NCI-H446 treated with DMSO at 0.1 percent for 48 hours (cell line): ENCODE measurements at regions not wholly inside any gene's neighbourhood (a gene's known extent, or its start where the extent isn't known, plus 50 kb on each side); places are given as distances from the start of the nearest gene placed in this dataset.

Source experiments
- DNase-seq: peaks from one replicate; lab custom pipeline; 2025; lab: John Stamatoyannopoulos, UW

DNA sequence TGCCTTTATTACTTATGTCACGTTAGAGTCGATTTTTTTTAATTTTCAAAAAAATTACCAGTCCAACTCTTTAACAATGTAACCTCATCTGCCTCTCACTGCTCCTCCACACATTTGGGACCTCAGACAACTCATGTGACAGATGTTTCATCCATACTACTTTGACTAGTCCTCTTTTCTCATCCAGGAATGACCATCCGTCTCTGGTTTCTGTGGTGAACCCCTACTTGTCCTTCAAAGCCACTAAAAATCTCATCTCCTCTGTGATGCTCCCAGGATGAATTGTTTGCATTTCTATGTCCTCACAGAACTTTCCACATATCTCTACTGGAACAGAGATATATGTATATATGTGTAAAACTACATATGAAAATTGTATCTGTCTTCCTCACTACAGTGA, 149.8 kb upstream of the ZNF462 start:
- DNase-seq = no peak

DNA sequence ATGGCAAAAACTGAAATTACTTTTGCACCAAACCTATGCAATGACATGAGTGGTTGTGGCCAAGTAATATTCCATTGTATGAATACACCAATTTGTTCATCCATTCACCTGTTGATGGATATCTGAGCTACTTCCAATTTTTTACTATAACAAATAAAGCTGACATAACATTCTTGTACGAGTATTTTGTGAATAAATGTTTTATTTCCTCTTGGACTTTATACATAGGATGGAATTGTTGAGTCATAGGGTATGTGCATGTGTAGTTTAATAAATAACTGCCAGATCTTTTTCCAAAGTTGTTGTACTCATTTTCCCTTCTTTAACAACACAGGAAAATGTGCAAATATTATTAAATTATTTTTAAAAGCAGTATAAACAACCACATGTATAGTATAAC, 146.1 kb upstream of the ZNF462 start:
- DNase-seq = no peak

DNA sequence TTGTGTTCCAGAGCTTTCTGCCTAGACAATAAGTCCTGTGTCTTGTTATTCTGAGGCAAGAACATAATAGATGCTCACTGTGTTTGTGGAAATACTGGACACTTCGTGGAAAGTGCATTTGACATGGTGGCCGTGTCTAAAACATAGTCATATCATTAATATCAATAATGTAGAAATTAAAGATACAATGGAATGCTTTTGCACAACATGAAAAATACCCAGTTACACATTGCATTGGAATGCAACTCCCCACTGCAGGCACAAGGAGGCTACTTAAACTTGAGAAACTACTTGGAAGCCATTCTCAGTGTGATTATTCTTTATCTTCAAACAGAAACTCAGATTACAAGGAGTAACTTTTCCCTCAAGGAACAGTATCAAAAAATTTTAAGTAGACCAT, 145.3 kb upstream of the ZNF462 start:
- no peak for DNase-seq

DNA sequence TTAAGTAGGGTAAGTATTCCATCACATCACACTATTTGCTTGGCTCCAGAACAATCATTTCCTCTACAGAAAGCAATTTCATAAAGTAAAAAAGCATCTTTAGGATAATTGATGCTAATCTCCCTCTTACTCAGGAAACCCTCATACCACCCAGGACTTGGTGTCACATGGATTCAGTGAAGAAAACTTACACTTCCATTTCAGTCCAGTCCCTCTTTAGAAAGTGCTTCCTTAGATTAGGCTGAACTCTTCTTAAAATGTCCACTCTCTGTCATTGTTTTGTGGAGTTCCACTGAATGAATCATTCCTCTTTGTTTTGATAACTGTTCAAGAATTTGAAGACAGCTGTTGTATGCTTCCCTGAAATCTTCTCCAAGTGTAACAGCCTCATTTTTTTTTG, 144.0 kb upstream of the ZNF462 start:
- no peak for DNase-seq

DNA sequence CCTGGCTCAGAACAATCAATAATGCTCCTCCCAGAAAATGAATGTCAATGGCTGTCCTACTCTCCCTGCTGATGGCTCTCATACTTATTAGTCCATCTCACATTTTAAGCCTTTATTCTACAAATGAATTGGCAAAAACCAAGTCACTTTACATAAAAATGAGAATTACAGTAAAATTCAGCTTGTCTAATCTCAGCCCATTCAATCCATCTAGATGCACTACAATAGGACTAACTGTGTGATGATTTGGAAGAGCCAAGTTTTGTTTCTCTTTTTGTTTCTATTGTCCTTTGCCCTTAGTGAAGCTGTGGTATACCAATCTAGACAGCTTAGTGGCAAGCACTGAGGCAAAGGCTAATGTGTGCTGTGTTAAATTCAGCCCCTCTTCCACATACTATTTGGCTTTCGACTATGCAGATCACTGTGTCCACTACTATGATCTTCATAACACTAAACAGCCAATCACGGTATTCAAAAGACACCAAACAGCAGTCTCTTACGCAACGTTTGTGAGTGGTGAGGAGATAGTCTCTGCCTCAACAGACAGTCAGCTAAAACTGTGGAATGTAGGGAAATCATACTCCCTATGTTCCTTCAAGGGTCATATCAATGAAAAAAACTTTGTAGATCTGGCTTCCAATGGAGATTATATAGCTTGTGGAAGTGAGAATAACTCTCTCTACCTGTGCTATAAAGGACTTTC, 140.8 kb upstream of the ZNF462 start:
- no peak for DNase-seq

DNA sequence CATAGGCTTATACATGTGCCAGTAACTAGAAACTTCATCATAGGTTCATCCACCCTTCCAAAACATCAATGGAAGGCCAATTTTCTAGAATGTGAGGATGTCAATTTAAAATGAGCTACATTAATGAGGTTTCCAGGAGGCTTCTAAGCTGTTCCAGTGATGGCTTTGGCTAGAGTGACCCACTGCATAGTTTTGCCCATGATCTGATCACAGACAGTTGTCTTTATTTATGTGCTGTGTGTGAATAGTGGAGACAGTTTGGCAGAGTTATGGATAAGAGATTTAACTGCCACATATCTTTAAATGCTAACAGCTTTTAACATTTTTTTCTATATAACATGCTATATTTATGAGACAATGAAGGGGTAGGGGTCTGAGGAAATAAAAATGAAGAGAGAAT, 139.0 kb upstream of the ZNF462 start:
- DNase-seq = no peak

DNA sequence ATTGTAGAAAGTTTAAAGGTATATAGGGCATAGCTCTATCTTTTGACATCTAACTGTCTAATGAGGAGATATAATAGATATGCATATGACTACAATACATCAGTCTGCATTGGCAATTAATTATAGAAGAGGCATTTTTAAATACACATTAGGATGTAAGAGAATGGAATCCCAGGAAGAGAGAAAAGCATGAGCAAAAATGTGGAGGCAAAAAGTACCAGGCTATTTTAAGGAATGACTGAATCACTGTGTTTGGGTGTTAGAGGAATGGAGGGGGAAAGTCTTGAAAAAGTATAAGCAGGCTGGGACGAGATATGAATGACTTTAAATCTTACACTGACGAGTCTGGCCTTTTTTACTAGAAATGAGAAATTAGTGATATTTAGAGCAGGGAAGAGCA, 138.4 kb upstream of the ZNF462 start:
- DNase-seq = no peak

DNA sequence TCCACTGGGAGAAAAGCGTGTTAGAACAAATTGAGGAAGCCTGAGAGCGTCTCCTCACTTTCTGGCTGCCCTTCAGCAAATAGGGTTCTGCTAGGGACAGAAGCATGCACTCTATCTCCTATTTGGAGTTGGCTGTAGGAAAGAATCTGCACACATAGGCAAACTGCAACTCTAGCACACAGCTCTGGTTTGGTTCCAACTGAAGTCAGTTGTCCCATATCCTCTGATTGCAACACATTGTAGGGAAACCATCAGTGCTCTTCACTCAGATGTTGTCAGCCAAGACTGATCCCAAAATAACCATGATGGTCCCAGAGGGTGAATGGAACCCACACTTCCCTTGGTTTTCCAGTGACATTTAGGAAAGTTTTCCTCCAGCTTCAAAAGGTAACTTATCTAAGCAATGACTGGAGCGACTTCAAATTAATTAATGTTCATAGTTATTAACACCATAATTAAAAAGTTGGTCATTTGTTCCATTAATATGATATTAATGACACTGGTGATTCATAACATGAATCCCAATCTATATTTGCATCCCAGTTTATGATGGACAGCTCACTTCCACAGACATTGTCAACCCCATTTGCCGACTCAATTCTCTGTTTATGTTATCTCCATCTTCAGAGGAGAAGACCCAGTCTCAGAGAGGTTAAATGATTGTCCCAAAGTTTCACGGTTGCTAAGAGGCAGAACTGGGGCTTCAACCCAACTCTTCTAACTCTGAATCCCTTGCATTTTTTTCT, 136.7 kb upstream of the ZNF462 start:
- no peak for DNase-seq

DNA sequence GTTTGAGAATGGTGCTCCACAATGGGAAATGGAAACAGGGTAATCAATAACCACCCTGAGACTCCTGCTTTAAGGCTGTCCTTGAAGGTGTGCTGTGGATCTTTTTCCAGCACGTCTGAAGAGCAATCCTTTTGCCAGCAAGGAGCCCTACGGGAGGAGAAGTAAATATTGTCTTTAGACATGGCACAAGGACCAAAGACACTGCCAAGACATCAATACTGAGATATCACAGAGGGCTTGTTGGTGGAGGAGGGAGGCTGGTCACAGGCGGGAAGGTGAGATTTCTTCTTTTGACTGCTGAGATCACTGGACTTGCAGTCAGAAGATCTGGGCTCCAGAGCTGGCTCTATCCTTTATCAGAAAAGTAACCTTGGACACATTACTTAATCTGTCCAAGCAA, 135.0 kb upstream of the ZNF462 start:
- no peak for DNase-seq

DNA sequence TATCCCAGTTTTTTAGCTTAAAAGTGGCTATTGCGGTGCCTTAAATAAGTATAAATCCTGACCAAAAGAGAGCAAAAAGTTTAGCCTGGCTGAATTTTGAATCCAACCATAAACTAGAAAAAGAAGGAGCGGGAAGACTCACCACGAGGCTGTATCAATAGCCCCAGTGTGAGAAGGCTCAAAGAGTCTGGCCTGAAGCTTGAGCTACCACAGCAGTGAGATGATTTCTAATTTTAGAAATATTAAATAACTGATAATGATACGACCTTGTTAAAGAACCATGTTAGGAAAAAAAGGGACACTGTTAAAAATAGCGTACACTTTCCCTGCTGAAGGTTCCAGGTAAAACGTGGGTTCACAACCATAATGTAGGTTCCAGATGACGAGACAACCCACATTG, 134.1 kb upstream of the ZNF462 start:
- no peak for DNase-seq

DNA sequence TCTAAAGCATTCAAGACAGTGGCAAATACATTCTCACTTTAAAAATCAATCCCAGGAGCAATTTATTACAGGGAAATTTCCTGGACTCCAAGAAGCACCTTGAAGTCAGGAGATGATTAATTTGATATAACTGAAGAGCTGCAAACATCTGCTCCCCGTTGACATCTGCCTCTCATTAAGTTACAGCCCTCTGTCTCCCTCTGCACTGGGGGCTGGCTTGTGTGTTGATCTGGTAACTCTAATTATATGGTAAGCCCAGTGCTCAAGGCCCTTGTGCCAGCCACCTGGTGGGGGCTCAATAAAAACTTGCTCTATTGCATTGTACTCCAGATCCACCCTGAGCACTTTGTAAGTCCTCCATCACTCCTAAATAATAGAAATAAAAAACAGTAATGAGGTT, 131.1 kb upstream of the ZNF462 start:
- no peak for DNase-seq

DNA sequence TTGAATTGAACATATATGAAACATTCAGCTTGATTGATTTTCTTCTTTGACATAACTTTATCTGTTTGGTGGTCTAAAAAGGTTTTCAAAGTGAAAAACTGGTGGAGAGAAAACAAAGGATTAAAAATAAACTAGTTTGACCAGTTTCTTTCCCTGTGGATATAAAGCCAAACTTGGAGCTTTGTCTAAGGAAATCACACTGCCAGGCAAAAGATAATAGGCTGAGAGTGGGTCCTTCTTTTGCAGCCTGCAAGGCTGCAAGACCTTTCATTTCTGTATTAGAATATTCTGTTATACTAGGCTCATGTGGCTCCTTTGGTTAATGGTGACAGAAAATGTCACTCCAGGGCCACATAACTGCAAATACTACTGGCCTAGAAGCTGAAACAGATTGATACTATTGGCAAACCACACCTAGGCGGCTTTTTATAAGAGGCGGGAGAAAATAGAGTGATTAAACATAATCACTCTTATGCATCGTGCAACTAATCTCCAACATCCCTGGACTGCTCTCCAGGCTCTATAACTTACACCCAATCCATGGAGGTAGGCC, 129.1 kb upstream of the ZNF462 start:
- DNase-seq = no peak

DNA sequence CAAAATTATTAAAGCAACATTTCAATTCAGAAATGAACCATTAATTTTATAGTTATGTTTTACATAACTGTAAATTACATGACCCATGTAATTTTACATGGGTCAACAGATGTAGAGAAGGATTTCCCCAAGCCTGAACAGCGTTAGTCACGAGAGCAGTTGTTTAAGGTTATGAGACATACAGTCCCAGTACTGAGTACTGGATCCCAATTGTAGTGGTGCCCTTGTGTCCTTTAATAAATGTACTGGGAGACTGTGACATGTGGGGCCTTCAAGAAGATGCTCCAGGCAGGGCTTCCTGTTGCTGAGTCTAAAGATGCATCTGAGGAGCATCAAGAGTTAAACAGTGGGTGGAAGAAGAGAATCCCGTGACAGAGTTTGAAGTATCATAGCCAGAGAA, 125.5 kb upstream of the ZNF462 start:
- no peak for DNase-seq

DNA sequence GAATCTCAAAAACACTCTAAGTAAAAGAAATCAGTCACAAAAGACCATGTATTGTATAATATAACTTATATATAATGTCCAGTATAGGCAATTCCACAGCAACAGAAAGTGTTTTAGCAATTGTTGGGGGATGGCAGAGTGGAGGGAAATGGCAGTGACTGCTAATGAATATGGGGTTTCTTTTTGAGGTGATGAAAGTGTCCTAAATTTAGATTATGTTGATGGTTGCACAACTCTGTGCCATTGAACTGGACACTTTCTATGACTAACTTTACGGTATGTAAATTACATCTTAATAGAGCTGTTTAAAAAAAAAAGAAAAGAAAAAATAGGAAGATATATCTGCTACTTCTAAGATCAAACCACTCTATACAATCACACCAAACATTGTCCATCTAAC, 124.9 kb upstream of the ZNF462 start:
- DNase-seq = no peak

DNA sequence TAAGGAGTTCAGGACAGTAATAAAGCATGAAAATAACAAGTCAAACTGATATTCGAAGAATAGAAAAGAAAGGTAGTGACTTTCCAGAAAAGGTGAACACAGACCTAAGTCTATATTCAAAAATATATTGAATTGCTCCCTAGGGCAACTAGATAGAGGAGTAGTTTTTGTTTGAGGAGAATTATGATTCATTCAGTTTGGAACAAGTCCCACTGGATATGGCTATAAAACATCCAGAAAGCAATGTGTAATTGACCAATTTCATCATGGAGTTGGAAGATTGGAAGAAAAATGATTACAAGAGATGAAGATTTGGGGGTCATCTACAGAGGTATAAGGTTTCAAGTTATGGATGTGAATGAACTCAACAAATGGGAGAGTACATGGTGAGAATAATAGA, 117.5 kb upstream of the ZNF462 start:
- no peak for DNase-seq

DNA sequence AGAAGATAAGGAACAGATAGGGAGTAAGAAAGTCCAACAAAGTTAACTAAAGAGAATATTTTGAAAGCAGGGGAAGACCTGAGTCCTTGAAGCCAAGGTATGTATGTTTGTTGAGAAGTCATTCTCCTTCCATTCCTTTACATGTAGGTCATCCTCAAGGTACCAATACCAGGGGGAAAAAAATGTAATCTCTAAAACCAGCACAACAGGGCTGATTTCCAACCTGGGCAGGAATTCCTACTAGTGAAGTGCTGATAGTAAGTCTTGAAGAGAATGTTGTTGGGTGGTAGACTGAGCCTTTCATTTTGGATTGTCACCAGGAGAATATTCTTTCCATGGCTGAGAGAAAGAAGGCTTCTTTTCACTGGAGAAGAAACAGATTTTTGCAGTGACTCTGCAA, 117.1 kb upstream of the ZNF462 start:
- DNase-seq = no peak

DNA sequence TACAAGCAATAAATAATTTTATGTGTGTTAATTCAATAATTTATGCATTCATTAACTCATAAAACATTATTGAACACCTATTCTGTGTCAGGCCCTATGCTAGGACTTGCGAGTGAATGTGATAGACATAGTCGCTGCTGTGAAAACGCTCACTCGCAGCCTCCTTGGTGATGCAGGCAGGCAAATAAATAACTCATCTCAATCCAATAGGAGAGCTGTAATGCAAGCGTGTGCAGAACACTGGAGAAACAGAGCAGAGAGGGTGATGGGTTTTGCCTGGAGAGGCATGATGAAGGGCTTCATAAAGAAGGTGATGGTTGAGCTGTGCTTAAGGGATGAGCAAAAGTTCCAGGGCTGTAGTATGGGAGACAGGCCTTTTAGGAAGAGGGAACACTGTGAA, 111.3 kb upstream of the ZNF462 start:
- no peak for DNase-seq

DNA sequence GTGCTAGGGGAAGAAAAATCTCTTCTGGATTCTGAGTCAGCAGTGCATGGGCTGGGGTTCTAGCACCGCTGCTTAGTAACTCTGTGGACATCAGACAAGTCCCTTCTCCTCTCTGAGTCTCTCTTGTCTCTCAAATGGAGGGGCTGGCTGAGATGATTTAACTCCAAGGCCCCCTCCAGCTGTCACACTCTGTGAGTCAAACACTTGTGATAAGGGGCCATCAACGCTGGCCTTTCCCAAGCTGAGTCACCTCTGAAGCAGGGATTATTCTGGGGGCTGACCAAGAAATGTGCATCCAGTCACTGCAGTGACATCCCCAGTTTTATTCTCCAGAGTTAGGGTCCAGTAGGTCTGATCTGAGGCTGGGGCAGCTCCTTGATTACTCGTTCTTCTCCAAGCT, 110.4 kb upstream of the ZNF462 start:
- DNase-seq = no peak

DNA sequence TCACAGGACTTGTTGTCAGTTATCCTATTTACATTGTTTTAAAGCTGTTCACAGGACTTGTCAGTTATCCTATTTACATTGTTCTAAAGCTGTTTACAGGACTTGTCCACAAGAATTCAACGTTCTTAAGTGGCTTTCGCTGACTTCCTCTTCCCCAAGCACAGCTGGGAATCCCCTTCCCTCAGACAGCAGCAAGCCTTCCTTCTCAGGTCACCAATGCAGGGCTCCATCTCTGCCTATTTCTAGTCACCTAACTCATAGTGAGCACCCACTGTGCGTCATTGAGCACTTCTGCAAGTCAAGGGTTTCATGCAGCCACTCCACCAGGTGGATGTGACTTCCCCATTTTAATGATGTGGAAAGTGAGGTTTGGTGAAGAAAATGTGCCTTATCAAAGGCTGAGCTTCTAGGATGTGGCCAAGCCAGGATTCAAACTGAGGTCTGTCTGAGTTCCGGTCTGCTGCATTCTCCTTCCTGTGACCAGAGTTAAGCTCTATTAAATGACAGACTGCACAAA, 109.8 kb upstream of the ZNF462 start:
- no peak for DNase-seq

DNA sequence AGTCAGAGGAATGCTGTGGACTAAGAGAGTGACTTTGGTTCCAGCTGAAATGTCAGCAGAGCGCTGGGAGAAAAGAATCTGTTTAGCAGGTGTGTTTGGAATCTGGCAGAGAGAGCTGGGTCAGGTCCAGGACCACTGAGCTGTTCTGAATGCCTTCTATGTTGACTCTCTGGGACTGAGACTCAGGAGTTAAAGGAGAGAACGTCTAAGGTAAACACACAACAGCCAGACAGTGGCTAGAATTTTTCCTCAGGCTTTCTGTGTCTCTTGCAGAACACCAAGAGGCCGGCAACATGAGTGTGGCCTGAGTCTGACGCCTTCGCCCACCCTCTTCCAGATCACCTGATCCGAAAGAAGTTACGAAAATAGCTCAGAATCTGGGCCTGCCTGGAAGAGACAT, 107.2 kb upstream of the ZNF462 start:
- DNase-seq = no peak

DNA sequence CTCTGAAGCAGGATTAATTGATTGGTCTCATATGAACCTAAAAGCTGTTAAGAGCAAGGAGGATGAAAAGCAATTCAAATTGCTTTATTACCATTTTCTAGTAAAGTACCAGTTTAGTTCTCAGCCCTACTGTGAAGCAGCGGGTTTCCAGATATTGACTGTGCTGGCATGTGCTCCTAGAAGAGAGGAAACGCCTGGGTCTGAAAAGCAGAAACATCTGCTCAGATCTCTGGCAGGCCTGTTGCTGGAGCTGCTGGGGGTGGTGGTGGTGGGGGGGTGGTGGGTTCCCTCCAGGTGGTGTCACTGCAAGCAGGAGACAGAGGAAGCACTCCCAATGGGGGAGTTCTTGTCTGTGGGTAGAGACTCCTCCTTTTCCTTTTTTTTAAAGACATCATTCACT, 105.5 kb upstream of the ZNF462 start:
- no peak for DNase-seq

DNA sequence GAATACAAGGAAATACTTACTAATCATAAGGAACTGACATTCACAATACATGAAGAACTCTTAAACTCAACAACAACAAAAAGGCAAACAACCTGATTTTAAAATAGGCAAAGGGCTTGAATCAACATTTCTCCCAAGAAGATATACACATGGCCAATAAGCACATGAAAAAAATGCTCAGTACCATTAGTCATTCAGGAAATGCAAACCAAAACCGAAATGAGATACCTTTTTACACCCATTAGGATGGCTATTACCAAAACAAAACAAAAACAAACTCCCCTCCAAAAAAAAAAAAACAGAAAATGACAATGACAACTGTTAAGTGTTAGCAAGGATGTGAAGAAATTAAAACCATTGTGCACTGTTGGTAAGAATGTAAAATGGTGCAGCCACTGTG, 104.1 kb upstream of the ZNF462 start:
- DNase-seq = no peak

DNA sequence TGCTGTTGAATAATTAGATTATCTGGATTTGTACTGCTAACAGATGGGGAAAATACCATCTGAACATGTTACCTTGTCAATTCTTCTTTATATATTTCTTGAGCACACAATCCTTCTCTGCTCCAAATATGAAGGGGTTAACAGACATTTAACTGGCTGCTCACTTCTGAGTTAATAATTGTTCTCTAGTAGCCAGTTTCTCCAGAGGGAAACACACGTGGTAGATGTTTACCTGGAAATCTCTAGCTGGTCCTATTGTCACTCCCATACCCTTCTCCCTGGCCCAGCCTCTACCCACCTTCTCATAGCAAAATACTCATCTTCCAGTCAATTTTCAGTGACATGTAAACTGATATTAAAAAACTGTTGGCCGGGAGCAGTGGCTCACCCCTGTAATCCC, 101.5 kb upstream of the ZNF462 start:
- DNase-seq = no peak

DNA sequence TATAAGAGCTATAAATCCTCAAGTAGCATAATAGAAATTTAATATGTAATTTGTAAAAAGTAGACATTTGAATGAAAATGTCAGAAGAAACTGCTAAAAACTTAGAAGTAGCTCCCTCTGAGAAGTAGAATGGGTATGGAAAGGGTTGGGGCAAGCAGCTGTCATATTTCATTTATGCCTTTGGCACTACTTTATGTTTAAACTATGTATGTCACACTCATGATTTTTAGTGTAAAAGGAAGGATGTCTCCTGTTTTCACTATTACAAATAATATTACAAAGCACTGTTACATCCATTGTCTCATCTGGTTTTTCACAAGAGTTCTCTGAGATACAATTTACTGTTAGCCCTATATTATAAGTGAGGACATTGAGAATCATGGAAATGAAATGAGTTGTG, 96.3 kb upstream of the ZNF462 start:
- DNase-seq = no peak
